K562 (cell line): ENCODE measurements at regions not wholly inside any gene's neighbourhood (a gene's known extent, or its start where the extent isn't known, plus 50 kb on each side); places are given as distances from the start of the nearest gene placed in this dataset.

Experiments
- ATAC-seq: fragments of 200-7000 bp; cut with Tn5 transposase; 3 replicates; pipeline ENCODE4 v1.9.1; 2020; ENCODE audit warnings: moderate library complexity
- BruUV-seq: library from RNA; stranded (reverse); fragments of 400-500 nt; replicated peaks from 2 replicates; lab custom pipeline; 2021; lab: Mats Ljungman, UMichigan
- CTCF ChIA-PET: fragments of 300-600 bp; formaldehyde crosslinking; extraction: SDS; loops from one replicate; lab custom pipeline; 2021; ENCODE audit warnings: low intra/inter-chr PET ratio; lab: Yijun Ruan, JAX
- POLR2A ChIA-PET: fragments of 300-600, 350-650 bp; sonication (Branson Sonifier 250); formaldehyde crosslinking; extraction: SDS; loops from one replicate; lab custom pipeline; 2021; ENCODE audit warnings: antibody characterized with exemption, inconsistent platforms; lab: Yijun Ruan, JAX
- DNase-seq, 4 experiments: peaks; one replicate each; pipeline versions ENCODE4 v3.0.0 to v3.0.0-alpha.2; 2011 to 2018; ENCODE audit warnings: low spot score in 3 of 4, mixed read lengths in 3 of 4; ENCODE audit errors: extremely low read depth in 1 of 4
- FAIRE-seq: peaks from 2 replicates; lab custom pipeline; 2011; peaks lifted over from hg19 to GRCh38; lab: Jason Lieb, UNC
- H2AFZ ChIP-seq: 2 replicates; pipeline ENCODE4 v1.6.0; 2011; ENCODE audit warnings: low read depth, low read length, control low read depth, inconsistent platforms
- H3K27ac ChIP-seq: fragments of 200-600 bp; 3 replicates; pipeline ENCODE4 v1.8.0; 2011; ENCODE audit warnings: low read depth, mild to moderate bottlenecking, control low read depth, inconsistent platforms, low read length, moderate library complexity, mixed read lengths; ENCODE audit errors: extremely low read depth
- H3K27me3 ChIP-seq, 2 experiments: fragments of 300-600 bp in 1 of 2; 2 replicates in 1 of 2; 3 replicates in 1 of 2; pipeline versions ENCODE4 v1.6.0 to v1.8.0; 2011; ENCODE audit warnings: inconsistent platforms in 2 of 2, low read length in 2 of 2, mild to moderate bottlenecking in 1 of 2, mixed read lengths in 1 of 2, moderate library complexity in 1 of 2; ENCODE audit not compliant: control insufficient read depth in 2 of 2, insufficient read depth in 2 of 2
- H3K36me3 ChIP-seq: fragments of 300-600 bp; 3 replicates; pipeline ENCODE4 v1.8.0; 2011; ENCODE audit warnings: mild to moderate bottlenecking, low read length, inconsistent platforms; ENCODE audit not compliant: control insufficient read depth, insufficient read depth
- H3K4me1 ChIP-seq, 2 experiments: fragments of 200-600 bp in 1 of 2; replicated peaks in 1 of 2; 2 replicates in 1 of 2; 3 replicates in 1 of 2; pipeline versions ENCODE4 v1.5.1 to v1.8.0; 2011; ENCODE audit warnings: inconsistent platforms in 2 of 2, low read length in 2 of 2, mild to moderate bottlenecking in 1 of 2, mixed read lengths in 1 of 2, moderate library complexity in 1 of 2; ENCODE audit not compliant: control insufficient read depth in 2 of 2, insufficient read depth in 2 of 2
- H3K4me2 ChIP-seq: 2 replicates; pipeline ENCODE4 v1.6.1; 2011; ENCODE audit warnings: low read length, control low read depth, inconsistent platforms, mixed read lengths; ENCODE audit not compliant: insufficient read depth
- H3K4me3 ChIP-seq: fragments of 200-600 bp; sonication (generic), shearing (Covaris generic); 2 replicates; pipeline ENCODE4 v1.5.1; 2016; ENCODE audit warnings: control low read depth, inconsistent platforms
- H3K79me2 ChIP-seq: fragments of 200-600 bp; 3 replicates; pipeline ENCODE4 v1.8.0; 2011; ENCODE audit warnings: low read length, inconsistent platforms; ENCODE audit not compliant: control insufficient read depth, insufficient read depth
- H3K9ac ChIP-seq, 2 experiments: 2 replicates each; pipeline versions ENCODE4 v1.6.0 to v1.6.1; 2011; ENCODE audit warnings: low read depth in 2 of 2, low read length in 2 of 2, control low read depth in 1 of 2, inconsistent platforms in 1 of 2, mild to moderate bottlenecking in 1 of 2, mixed read lengths in 1 of 2; ENCODE audit not compliant: insufficient read depth in 1 of 2
- H3K9me1 ChIP-seq: one replicate; pipeline ENCODE4 v1.6.0; 2011; ENCODE audit warnings: inconsistent platforms, mild to moderate bottlenecking, low read length, moderate library complexity; ENCODE audit not compliant: control insufficient read depth, insufficient read depth
- H3K9me3 ChIP-seq: replicated peaks from 2 replicates; pipeline ENCODE4 v1.5.1; 2011; ENCODE audit warnings: low read depth, low read length, inconsistent platforms; ENCODE audit not compliant: control insufficient read depth, insufficient read depth
- H4K20me1 ChIP-seq: replicated peaks from 2 replicates; pipeline ENCODE4 v1.6.1; 2011; ENCODE audit warnings: low read length, inconsistent platforms, mixed read lengths; ENCODE audit not compliant: control insufficient read depth, insufficient read depth
- REST ChIP-seq, 2 experiments: fragments of 450-650 bp; formaldehyde crosslinking in 1 of 2; IDR thresholded peaks; 2 replicates each; pipeline versions ENCODE4 v1.4.0 to v1.6.1; 2014 to 2020; ENCODE audit warnings: mild to moderate bottlenecking in 2 of 2, borderline replicate concordance in 1 of 2, low read depth in 1 of 2
- ZBTB12 ChIP-seq: fragments of 250-450 bp; sonication (Bioruptor Pico); IDR thresholded peaks from 2 replicates; pipeline ENCODE4 v1.4.0; 2020
- in situ Hi-C: fragments of 300-500 bp; cut with MboI; formaldehyde crosslinking; loops from 4 replicates; pipeline ENCODE4 v1.15.0; 2018; ENCODE audit warnings: inconsistent platforms, mixed read lengths
- intact Hi-C: fragments of 100-400 bp; cut with micrococcal nuclease; formaldehyde crosslinking; loops from 2 replicates; pipeline ENCODE4 v1.14.2; 2022

DNA sequence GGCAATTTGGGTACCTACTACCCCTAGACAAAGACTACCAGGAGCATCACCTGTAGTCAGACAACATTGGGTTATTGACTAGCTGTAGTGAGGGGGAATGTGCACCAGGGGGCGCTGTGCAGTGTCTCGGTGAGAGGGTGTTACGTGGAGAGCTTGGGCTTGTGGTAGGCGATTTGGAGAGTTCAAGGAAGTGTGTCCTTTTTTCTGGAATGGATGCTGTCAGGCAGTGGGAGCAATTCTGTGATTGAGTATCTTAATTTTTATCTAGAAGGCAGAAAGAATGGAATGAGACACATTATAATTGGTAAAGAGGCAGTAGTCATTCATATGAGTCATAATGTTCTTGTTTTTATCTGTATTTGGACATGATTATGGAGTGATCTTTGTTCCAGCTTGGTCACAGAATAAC, 187.7 kb downstream of the GALC start (continued):
- TF ChIP-seq REST (IDR thresholded peaks at IDR 0.05; ENCODE audit: borderline replicate concordance): 0 out of 2 replicates have a peak, but pooled peaks have one; percentile 5
- TF ChIP-seq REST (CRISPR knock-in tag; IDR thresholded peaks at IDR 0.05; ENCODE audit: low read depth): no peak
- TF ChIP-seq, all 486 proteins: peak for 3

DNA sequence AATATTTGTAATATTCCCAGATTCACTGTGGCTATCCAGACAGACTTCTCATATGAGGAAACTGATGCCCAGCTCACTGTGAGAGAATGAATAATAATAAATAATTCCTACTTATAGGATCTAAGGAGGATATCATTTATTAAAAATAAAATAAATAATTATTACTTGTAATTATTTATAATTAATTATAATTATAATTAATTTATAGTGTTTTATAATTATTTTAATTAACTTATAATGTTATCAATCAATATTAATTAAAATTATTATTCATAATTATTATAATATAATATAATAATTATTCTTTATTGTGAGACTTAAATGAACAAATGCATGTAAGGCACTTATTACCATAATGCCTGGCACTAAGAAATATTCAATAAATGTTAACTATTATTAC, 192.8 kb downstream of the GALC start:
- H3K4me3 ChIP-seq: no peak overlapping the region
- ATAC-seq: no peak
- FAIRE-seq: no peak
- no TSS peak for BruUV-seq
- no peaks in the 10 kb centered on the region for H4K20me1 ChIP-seq
- H3K9me3 ChIP-seq: no peaks in the 10 kb centered on the region
- intact Hi-C loops: no loop called here
- no peak for DNase-seq
- H3K27ac ChIP-seq: no peak overlapping the region
- H3K4me1 ChIP-seq: no peaks in the 10 kb centered on the region
- H3K27me3 ChIP-seq: no peaks in the 10 kb centered on the region
- POLR2A ChIA-PET: no interaction called here
- no peak overlapping the region for H3K4me2 ChIP-seq
- no peak overlapping the region for H2AFZ ChIP-seq
- no peak overlapping the region for H3K9ac ChIP-seq
- CTCF ChIA-PET: no interaction called here
- H3K36me3 ChIP-seq: no peaks in the 10 kb centered on the region
- in situ Hi-C loops: no loop called here
- H3K79me2 ChIP-seq: no peaks in the 10 kb centered on the region
- H3K9me1 ChIP-seq: no peaks in the 10 kb centered on the region
- no peak for TF ChIP-seq REST (IDR thresholded peaks at IDR 0.05; ENCODE audit: borderline replicate concordance)
- TF ChIP-seq REST (CRISPR knock-in tag; IDR thresholded peaks at IDR 0.05; ENCODE audit: low read depth): no peak
- no peak for TF ChIP-seq ZBTB12 (CRISPR knock-in tag)
